22Rv1 (cell line): ENCODE measurements at regions not wholly inside any gene's neighbourhood (a gene's known extent, or its start where the extent isn't known, plus 50 kb on each side); places are given as distances from the start of the nearest gene placed in this dataset.
"Not testable (repeated sequence)": the region's sequence is repeated elsewhere in the genome, so short reads cannot be mapped to it uniquely, and the experiment has no call there.

ENCODE experiments used
- H3K27ac ChIP-seq: fragments of 450-650 bp; 2 replicates; pipeline ENCODE4 v1.5.1; 2017
- ZFX ChIP-seq: fragments of 450-650 bp; IDR thresholded peaks from 2 replicates; pipeline ENCODE4 v1.6.1; 2017; ENCODE audit warnings: antibody characterized with exemption, borderline replicate concordance
- TF ChIP-seq, protein P1 (sequence below): fragments of 450-650 bp; IDR thresholded peaks from 2 replicates; pipeline ENCODE4 v1.5.1; 2017; ENCODE audit warnings: mild to moderate bottlenecking

DNA sequence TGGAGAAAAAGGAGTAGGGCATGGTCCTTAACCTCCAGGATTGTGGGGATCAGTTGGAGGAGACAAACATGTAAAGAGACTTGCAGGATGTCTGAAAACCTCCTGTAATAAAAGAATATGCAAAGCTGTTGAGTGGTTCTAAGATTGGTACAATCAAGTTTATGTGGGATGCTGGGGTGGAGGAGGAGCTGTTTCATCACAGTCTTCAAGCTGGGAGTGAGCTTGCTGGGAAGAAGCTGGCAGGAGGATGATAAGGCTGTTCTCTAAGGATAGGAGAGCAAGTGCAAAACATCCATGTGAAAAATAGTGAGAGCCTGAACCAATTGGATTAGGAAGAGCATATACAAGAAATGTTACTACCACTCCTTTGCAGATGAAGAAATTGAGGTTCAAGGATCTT lies 161.9 kb upstream of the CRIM1 start:
- TF ChIP-seq, protein P1, sequence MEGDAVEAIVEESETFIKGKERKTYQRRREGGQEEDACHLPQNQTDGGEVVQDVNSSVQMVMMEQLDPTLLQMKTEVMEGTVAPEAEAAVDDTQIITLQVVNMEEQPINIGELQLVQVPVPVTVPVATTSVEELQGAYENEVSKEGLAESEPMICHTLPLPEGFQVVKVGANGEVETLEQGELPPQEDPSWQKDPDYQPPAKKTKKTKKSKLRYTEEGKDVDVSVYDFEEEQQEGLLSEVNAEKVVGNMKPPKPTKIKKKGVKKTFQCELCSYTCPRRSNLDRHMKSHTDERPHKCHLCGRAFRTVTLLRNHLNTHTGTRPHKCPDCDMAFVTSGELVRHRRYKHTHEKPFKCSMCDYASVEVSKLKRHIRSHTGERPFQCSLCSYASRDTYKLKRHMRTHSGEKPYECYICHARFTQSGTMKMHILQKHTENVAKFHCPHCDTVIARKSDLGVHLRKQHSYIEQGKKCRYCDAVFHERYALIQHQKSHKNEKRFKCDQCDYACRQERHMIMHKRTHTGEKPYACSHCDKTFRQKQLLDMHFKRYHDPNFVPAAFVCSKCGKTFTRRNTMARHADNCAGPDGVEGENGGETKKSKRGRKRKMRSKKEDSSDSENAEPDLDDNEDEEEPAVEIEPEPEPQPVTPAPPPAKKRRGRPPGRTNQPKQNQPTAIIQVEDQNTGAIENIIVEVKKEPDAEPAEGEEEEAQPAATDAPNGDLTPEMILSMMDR, result no peak
- TF ChIP-seq ZFX, result no peak
- H3K27ac ChIP-seq, result no peak overlapping the region

DNA sequence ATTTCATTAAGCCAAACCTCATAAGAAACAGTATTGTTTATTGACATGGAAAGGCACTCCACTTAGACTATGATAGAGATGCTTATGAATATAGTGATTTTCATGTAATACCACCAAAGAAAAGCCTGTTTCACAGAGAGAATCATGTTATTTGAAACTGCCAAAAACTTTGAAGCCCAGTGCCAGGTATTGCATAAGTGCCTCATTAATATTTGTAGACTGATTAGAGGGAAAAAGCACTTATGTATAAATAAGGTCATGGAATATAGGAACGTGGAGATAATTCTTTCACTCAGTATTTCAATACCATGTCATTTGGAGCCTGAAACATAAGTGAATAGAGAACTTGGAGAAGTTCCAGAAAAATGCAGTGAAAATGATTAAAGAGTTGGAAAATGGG lies 162.6 kb upstream of the CRIM1 start:
- no peak for TF ChIP-seq ZFX
- no peak overlapping the region for H3K27ac ChIP-seq

DNA sequence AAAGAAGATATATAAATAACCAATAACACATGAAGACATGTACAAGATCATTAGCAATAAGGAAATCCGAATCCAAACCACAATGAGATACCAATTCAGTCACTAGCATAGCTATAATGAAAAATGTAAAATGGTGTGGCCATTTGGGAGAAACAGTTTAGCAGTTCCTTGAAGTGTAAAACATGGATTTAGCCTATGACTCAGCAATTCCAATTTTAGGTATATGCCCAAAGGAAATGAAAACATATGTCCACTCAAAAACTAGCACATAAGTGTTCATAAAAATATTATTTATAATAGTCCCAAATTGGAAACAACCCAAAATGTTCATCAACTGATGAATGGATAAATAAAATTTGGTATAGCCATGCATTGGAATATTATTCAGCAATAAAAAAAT lies 165.5 kb upstream of the CRIM1 start:
- H3K27ac ChIP-seq, result no peak overlapping the region
- TF ChIP-seq ZFX, result no peak
- TF ChIP-seq, protein P1, result no peak

DNA sequence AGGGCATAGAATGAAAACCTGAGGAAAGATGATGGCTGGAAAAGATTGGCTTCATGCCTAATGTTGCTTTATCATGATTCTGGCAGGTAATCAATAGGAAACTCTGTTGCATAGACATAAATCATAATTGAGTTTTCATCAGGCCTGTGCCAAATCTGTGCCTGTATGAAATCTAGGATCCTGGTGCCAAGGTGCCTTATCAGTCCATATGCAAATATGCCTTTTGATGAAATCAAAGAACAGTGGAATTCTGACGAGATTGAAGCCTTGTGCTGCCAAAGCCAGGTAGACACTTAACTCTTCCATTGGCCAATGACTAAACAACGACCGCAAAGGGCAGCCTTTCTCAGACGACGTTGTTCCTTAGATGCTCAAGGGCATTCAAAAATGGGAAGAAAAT lies 170.0 kb upstream of the CRIM1 start:
- no peak for TF ChIP-seq ZFX
- TF ChIP-seq, protein P1, result no peak
- no peak overlapping the region for H3K27ac ChIP-seq

DNA sequence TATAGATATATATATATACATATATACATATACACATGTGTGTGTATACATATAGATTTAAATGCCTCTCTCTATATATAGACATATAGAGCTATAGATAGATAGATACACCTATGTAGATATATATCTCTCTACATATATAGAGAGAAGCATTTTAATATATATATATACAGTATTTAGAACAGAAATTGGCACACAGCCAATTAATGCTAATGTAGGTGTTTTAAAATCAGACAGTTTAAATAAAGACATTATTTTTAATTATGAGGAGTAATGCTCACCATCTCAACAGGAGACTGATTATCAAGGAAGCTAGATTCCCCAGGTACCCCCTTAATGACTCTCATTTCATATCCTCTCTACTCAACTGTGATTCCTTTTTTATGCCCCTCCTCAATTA lies 170.7 kb upstream of the CRIM1 start:
- no peak overlapping the region for H3K27ac ChIP-seq
- no peak for TF ChIP-seq ZFX
- TF ChIP-seq, protein P1, result no peak

DNA sequence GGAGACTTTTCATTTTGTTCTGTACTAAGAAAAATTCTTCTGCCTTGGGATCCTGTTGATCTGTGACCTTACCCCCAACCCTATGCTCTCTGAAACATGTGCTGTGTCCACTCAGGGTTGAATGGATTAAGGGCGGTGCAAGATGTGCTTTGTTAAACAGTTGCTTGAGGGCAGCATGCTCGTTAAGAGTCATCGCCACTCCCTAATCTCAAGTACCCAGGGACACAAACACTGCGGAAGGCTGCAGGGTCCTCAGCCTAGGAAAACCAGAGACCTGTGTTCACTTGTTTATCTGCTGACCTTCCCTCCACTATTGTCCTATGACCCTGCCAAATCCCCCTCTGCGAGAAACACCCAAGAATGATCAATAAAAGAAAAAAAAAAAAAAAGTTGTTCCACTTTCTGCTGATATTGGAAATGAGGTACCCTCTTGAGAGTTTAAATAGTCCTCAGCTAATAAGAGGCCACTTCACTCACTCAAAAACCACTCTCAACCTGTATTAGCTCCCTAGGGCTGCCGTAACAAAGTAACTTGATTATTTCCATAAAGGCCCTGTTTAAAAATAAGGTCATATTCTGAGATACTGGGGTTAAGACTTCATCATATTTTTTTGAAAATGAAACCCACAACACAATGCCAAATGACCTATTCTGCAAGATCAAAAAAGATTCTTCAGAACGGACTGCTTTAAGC lies 174.6 kb upstream of the CRIM1 start:
- H3K27ac ChIP-seq, result not testable (repeated sequence)

DNA sequence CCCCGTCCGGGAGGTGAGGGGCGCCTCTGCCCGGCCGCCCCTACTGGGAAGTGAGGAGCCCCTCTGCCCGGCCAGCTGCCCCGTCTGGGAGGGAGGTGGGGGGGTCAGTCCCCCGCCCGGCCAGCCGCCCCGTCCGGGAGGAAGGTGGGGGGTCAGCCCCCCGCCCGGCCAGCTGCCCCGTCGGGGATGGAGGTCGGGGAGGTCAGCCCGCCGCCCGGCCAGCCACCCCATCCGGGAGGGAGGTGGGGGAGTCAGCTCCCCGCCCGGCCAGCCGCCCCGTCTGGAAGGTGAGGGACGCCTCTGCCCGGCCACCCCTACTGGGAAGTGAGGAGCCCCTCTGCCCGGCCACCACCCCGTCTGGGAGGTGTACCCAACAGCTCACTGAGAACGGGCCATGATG lies 175.3 kb upstream of the CRIM1 start:
- not testable (repeated sequence) for H3K27ac ChIP-seq

DNA sequence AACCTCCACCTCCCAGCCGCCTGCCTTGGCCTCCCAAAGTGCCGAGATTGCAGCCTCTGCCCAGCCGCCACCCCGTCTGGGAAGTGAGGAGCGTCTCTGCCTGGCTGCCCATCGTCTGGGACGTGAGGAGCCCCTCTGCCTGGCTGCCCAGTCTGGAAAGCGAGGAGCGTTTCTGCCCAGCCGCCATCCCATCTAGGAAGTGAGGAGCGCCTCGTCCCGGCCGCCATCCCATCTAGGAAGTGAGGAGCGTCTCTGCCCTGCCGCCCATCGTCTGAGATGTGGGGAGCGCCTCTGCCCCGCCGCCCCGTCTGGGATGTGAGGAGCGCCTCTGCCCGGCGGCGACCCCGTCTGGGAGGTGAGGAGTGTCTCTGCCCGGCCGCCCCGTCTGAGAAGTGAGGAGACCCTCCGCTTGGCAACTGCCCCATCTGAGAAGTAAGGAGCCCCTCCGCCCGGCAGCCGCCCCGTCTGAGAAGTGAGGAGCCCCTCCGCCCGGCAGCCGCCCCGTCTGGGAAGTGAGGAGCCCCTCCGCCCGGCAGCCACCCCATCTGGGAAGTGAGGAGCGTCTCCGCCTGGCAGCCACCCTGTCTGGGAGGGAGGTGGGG lies 175.8 kb upstream of the CRIM1 start:
- H3K27ac ChIP-seq, result not testable (repeated sequence)

DNA sequence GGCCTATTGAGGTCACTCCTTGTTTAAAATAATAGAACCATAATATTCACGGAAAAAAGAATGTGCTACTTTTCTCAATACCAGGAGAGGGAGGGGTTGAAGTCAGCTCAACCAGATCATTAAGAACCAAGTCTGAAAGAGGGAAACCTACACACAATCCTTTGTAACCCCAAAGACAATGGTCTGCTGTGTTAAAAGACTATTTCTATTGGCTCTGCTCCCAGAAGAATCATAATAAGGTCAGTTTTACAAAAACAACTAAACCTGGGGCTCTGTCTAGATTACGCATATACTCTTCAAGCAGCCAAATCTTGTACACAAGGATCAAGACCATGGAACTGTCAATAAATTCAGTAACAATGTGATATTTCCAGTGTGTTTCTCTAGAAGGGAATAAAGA lies 177.2 kb upstream of the CRIM1 start:
- H3K27ac ChIP-seq, result no peak overlapping the region
- TF ChIP-seq ZFX, result no peak
- TF ChIP-seq, protein P1, result no peak
